Stimulated activated effector memory CD8-positive, alpha-beta T cell treated with anti-CD3 and anti-CD28 coated beads, Interleukin-12 subunit alpha, Interleukin-12 subunit beta, amount 100 ng/mL, for 72 hours (primary cell): ENCODE measurements at regions not wholly inside any gene's neighbourhood (a gene's known extent, or its start where the extent isn't known, plus 50 kb on each side); places are given as distances from the start of the nearest gene placed in this dataset.
"Not testable (repeated sequence)": the region's sequence is repeated elsewhere in the genome, so short reads cannot be mapped to it uniquely, and the experiment has no call there.

ENCODE experiments used
- ATAC-seq: fragments of 150-1000 bp; cut with Tn5 transposase; 2 replicates; pipeline ENCODE4 v1.10.0; 2021
- DNase-seq, 2 donors: peaks; one replicate each; pipeline ENCODE4 v3.0.0; 2021 to 2022; ENCODE audit warnings: low spot score in 2 of 2
- H3K27ac Mint-ChIP-seq: one replicate; pipeline ENCODE4 v1.8.0; 2022; ENCODE audit warnings: mild to moderate bottlenecking, mixed read lengths
- H3K36me3 Mint-ChIP-seq: one replicate; pipeline ENCODE4 v1.8.0; 2022; ENCODE audit warnings: mild to moderate bottlenecking, mixed read lengths
- H3K4me1 Mint-ChIP-seq: one replicate; pipeline ENCODE4 v1.8.0; 2022; ENCODE audit warnings: mixed read lengths
- H3K4me3 Mint-ChIP-seq: one replicate; pipeline ENCODE4 v1.8.0; 2022; ENCODE audit warnings: mild to moderate bottlenecking, mixed read lengths
- H3K9me3 Mint-ChIP-seq: one replicate; pipeline ENCODE4 v1.8.0; 2022; ENCODE audit warnings: mixed read lengths

DNA sequence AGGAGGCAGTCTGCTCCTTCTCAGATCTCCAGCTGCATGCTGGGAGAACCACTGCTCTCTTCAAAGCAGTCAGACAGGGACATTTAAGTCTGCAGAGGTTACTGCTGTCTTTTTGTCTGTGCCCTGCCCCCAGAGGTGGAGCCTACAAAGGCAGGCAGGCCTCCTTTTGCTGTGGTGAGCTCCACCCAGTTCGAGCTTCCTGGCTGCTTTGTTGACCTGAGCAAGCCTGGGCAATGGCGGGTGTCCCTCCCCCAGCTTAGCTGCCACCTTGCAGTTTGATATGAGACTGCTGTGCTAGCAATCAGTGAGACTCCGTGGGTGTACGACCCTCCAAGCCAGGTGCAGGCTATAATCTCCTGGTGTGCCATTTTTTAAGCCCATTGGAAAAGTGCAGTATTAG is 52.3 kb upstream of the HCN1 start:
- H3K9me3 Mint-ChIP-seq, result peaks cover 19% of the 10 kb centered on the region
- not testable (repeated sequence) for H3K4me3 Mint-ChIP-seq, DNase-seq, ATAC-seq, H3K4me1 Mint-ChIP-seq, H3K27ac Mint-ChIP-seq, H3K36me3 Mint-ChIP-seq
